DND-41 (cell line): ENCODE measurements at regions not wholly inside any gene's neighbourhood (a gene's known extent, or its start where the extent isn't known, plus 50 kb on each side); places are given as distances from the start of the nearest gene placed in this dataset.

Experiments
- CTCF ChIP-seq: IDR thresholded peaks from 2 replicates; pipeline ENCODE4 v1.5.1; 2012; ENCODE audit warnings: borderline replicate concordance, low read length, moderate library complexity, mild to moderate bottlenecking; ENCODE audit not compliant: poor library complexity, severe bottlenecking; ENCODE audit errors: extremely low read depth
- EZH2 ChIP-seq: IDR thresholded peaks from 3 replicates; pipeline ENCODE4 v1.6.1; 2012; ENCODE audit warnings: borderline replicate concordance, low read depth, mild to moderate bottlenecking, moderate library complexity, low read length, inconsistent platforms; ENCODE audit not compliant: severe bottlenecking

- no peak for TF ChIP-seq CTCF
- TF ChIP-seq EZH2: no peak
Observed at GRCh38 chr13:76621705-76622104, 264.5 kb downstream of the KCTD12 start.
